Stomach (tissue), 8 donors: ENCODE measurements at regions not wholly inside any gene's neighbourhood (a gene's known extent, or its start where the extent isn't known, plus 50 kb on each side); places are given as distances from the start of the nearest gene placed in this dataset.

ENCODE experiments used
- DNase-seq, 2 donors: peaks; one replicate each; pipeline versions ENCODE4 v3.0.0 to v3.0.0-alpha.2; 2013 to 2019
- H3K27ac ChIP-seq, 5 donors: fragments of 200-600 bp in 4 of 5; sonication (generic) in 4 of 5; one replicate each; pipeline ENCODE4 v1.5.1; 2013 to 2019; ENCODE audit warnings: mild to moderate bottlenecking in 1 of 5, moderate library complexity in 1 of 5
- H3K27me3 ChIP-seq, 3 donors: fragments of 200-600 bp; sonication (generic); one replicate each; pipeline ENCODE4 v1.5.1; 2017 to 2019; ENCODE audit warnings: mixed run types in 1 of 3
- H3K36me3 ChIP-seq, 4 donors: fragments of 200-600 bp; sonication (generic); 1 replicate in 3 of 4; 2 replicates in 1 of 4; pipeline ENCODE4 v1.5.1; 2016 to 2019
- H3K4me1 ChIP-seq, 4 donors: fragments of 200-600 bp; sonication (generic); one replicate each; pipeline ENCODE4 v1.5.1; 2016 to 2019
- H3K4me3 ChIP-seq, 4 donors: fragments of 200-600 bp; sonication (generic) in 3 of 4; one replicate each; pipeline ENCODE4 v1.5.1; 2016 to 2019; ENCODE audit warnings: mild to moderate bottlenecking in 1 of 4
- H3K9me3 ChIP-seq, 4 donors: fragments of 200-600 bp; sonication (generic); one replicate each; pipeline ENCODE4 v1.5.1; 2016 to 2019
- EP300 ChIP-seq: sonication (generic); formaldehyde crosslinking; IDR thresholded peaks from one replicate; pipeline ENCODE4 v1.6.1; 2017; ENCODE audit warnings: antibody characterized with exemption
- POLR2A ChIP-seq, 4 donors: fragments of 450-650 bp; IDR thresholded peaks; one replicate each; pipeline ENCODE4 v1.6.1; 2016; ENCODE audit warnings: antibody characterized with exemption in 4 of 4, control low read depth in 2 of 4, mild to moderate bottlenecking in 1 of 4, moderate library complexity in 1 of 4
- POLR2AphosphoS5 ChIP-seq, 3 donors: sonication (generic); formaldehyde crosslinking; IDR thresholded peaks; one replicate each; pipeline ENCODE4 v1.6.1; 2016; ENCODE audit warnings: antibody characterized with exemption in 3 of 3
- WGBS, 5 donors: extraction: QIAGEN DNeasy Blood & Tissue Kit in 3 of 5; methylation state at CpG; one replicate each; pipeline versions ENCODE4 v1.1.5 to v1.1.7; 2013 to 2018; 5-methylcytosine and 5-hydroxymethylcytosine counted together
- intact Hi-C: fragments of 100-400 bp; cut with DNase I; formaldehyde crosslinking; loops from one replicate; pipeline ENCODE4 v1.15.1; 2023; ENCODE audit warnings: low total_unique reads
- TF ChIP-seq, protein P1 (sequence below), 7 experiments: fragments of 450-650 bp in 4 of 7; fragments of 200-600 bp in 3 of 7; sonication (generic) in 3 of 7; IDR thresholded peaks; one replicate each; pipeline ENCODE4 v1.5.1; 2016 to 2019; ENCODE audit warnings: antibody characterized with exemption in 7 of 7, control low read depth in 2 of 7, mild to moderate bottlenecking in 1 of 7
- donor health status: healthy with polysubstance abuse.
- donor health status: Bipolar disorder and iron deficiency.
- donor health status: healthy.

DNA sequence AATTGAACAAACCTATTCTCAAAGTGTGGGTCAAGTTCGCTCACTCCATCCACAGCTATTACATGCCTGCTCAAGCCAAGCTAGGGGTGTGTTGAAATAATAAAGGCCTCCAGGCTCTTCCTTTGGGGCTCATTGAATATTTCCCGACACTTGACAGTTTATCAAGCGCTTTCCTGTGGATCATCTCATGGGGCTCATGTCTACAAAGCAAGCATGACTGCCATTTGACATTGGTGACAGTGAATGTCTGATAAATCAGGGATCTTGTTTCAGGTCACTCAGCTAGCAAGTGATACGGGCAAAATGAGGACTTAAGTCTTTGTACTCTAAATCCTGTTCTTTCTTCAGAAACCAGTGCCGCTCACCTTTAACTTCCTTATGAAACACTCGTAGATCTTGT, 542.6 kb downstream of the TOX3 start:
- DNase-seq = no peak
- Histone ChIP-seq H3K36me3 (no peaks in the 10 kb centered on the region), H3K27ac (no peak overlapping the region), H3K4me1 (no peaks in the 10 kb centered on the region), H3K27me3 (no peaks in the 10 kb centered on the region), H3K9me3 (no peaks in the 10 kb centered on the region), H3K4me3 (no peak overlapping the region)
- intact Hi-C loops = no loop called here
- no peak for TF ChIP-seq POLR2AphosphoS5 (IDR thresholded peaks at IDR 0.05)
- TF ChIP-seq, protein P1, sequence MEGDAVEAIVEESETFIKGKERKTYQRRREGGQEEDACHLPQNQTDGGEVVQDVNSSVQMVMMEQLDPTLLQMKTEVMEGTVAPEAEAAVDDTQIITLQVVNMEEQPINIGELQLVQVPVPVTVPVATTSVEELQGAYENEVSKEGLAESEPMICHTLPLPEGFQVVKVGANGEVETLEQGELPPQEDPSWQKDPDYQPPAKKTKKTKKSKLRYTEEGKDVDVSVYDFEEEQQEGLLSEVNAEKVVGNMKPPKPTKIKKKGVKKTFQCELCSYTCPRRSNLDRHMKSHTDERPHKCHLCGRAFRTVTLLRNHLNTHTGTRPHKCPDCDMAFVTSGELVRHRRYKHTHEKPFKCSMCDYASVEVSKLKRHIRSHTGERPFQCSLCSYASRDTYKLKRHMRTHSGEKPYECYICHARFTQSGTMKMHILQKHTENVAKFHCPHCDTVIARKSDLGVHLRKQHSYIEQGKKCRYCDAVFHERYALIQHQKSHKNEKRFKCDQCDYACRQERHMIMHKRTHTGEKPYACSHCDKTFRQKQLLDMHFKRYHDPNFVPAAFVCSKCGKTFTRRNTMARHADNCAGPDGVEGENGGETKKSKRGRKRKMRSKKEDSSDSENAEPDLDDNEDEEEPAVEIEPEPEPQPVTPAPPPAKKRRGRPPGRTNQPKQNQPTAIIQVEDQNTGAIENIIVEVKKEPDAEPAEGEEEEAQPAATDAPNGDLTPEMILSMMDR (IDR thresholded peaks at IDR 0.05) = no peak
- no peak for TF ChIP-seq EP300
- WGBS, 5 donors = 91 to 95% (median 93%) methylated on average over 6 of the region's 6 CpGs

DNA sequence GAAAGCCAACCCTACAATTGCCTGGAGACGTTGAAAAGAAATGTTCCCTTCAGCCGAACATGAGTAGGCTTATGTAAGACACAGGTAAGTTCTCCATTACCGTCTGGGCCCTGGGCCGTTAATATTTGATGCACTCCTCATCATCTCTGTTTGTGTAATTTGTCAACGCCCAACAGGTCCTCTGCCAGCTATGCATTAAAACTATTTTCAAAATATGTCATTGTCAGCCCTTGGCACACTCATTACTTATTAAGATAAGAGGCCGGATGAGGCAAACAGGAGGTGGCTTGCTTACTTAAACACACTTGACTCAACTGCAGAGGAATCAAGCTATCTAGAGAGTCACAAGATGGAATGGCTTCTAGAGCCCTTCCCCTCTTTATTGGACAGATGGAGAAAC, 544.9 kb downstream of the TOX3 start:
- Histone ChIP-seq H3K27me3 (no peaks in the 10 kb centered on the region), H3K9me3 (no peaks in the 10 kb centered on the region), H3K27ac (no peak overlapping the region), H3K4me1 (no peaks in the 10 kb centered on the region), H3K36me3 (no peaks in the 10 kb centered on the region), H3K4me3 (no peak overlapping the region)
- no peak for DNase-seq
- intact Hi-C loops = no loop called here
- TF ChIP-seq, protein P1 (IDR thresholded peaks at IDR 0.05) = no peak
- TF ChIP-seq POLR2A (IDR thresholded peaks at IDR 0.05) = no peak
- TF ChIP-seq POLR2AphosphoS5 (IDR thresholded peaks at IDR 0.05) = no peak
- no peak for TF ChIP-seq EP300
- WGBS, 5 donors = 60 to 68% (median 61%) methylated on average over 6 of the region's 6 CpGs

DNA sequence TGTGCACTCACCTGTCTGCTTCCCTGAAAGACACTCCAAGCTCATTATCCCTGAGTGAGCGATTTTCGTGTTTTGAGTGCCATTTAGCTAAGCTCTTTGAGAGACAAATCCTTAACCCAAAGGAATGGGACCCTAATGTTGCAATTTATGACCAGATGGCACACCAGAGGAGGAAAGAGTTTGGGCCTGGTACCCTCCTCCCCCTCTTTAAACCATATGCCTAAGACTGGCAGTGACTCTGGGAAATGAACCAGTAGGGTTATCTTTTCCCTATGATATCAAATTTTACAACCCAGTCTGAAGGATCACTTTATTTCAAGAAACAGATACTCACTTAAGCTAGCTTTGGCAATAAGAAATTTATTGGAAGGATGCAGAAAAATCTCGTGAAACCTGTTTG, 550.4 kb downstream of the TOX3 start:
- intact Hi-C loops = no loop called here
- Histone ChIP-seq H3K27ac (no peak overlapping the region), H3K36me3 (no peaks in the 10 kb centered on the region), H3K4me3 (no peak overlapping the region), H3K27me3 (no peaks in the 10 kb centered on the region), H3K9me3 (no peaks in the 10 kb centered on the region), H3K4me1 (peaks cover 0 to 10% (median 3%) of the 10 kb centered on the region in 4 donors)
- 70 to 80% (median 76%) methylated on average over 3 of the region's 3 CpGs for WGBS, 5 donors
- no peak for DNase-seq
- TF ChIP-seq POLR2AphosphoS5 (IDR thresholded peaks at IDR 0.05) = no peak
- no peak for TF ChIP-seq POLR2A (IDR thresholded peaks at IDR 0.05)
- TF ChIP-seq, protein P1 (IDR thresholded peaks at IDR 0.05) = no peak
- no peak for TF ChIP-seq EP300

DNA sequence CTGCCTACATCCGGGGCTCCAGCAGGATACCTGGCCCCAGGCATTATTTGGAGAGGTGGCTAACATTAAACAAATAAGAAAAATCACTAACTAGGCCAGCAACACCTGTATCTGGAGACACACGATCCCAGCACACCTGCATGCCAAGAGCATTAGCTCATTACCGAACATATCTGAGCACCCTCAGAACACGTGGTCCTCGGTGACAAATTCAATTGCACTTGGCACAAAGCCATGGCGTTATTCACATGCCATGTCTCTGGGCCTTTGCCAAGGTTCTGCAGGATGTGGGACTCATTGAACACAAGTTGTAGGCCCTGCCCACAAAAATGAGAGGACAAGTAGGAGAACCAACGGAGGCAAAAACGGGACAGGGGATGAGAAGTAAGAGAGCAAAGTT, 552.3 kb downstream of the TOX3 start:
- peak in 2 of 3 donors; percentile 31 to 84 for TF ChIP-seq POLR2AphosphoS5 (IDR thresholded peaks at IDR 0.05)
- TF ChIP-seq EP300 = no peak
- H3K9me3 ChIP-seq = no peaks in the 10 kb centered on the region
- H3K27me3 ChIP-seq = no peaks in the 10 kb centered on the region
- H3K36me3 ChIP-seq = no peaks in the 10 kb centered on the region
- H3K4me3 ChIP-seq = no peak overlapping the region
- peaks cover 0 to 10% (median 3%) of the 10 kb centered on the region in 4 donors for H3K4me1 ChIP-seq
- peak overlapping the region in 3 of 5 donors; percentile 53 to 63 (median 56) for H3K27ac ChIP-seq
- DNase-seq = peak; percentile 92 to 96
- intact Hi-C loops = no loop called here
- 22 to 56% (median 31%) methylated on average over 8 of the region's 8 CpGs for WGBS, 5 donors

DNA sequence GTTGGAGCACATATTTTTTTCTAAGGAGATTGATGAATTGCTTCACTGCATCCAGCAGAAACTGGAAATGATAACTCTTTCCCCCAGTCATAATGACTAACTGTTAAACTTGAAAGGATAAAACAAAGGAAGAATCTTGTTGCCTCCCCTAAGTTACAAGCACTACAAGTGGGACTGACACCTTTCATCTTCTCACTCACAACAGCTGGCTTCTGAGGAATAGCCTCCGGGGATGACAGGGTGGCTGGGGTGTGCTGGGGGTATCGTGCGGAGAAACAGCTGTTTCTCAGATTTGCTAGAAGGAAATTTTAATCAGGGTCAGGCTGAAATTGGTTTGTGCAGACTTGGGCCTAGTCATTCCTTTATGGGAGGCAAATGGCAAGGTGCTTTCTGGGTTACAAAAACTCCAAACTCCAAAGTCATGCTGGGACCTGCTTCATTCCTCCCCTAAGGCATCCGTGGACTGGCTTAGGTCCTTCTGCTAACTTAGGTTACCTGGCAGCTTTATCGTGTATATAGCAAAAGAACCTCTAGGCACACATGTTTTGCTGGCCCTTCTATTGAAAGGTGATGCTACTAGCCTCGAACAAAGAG, 557.2 kb downstream of the TOX3 start:
- H3K36me3 ChIP-seq = no peaks in the 10 kb centered on the region
- no peaks in the 10 kb centered on the region for H3K9me3 ChIP-seq
- TF ChIP-seq EP300 = no peak
- no peak for TF ChIP-seq POLR2AphosphoS5 (IDR thresholded peaks at IDR 0.05)
- no peak for TF ChIP-seq POLR2A (IDR thresholded peaks at IDR 0.05)
- TF ChIP-seq, protein P1 (IDR thresholded peaks at IDR 0.05) = no peak
- no peak overlapping the region for H3K27ac ChIP-seq
- 69 to 86% (median 77%) methylated on average over 5 to 6 of the region's 6 CpGs for WGBS, 5 donors
- intact Hi-C loops = no loop called here
- peaks cover 0 to 7% (median 3%) of the 10 kb centered on the region in 4 donors for H3K4me1 ChIP-seq
- H3K27me3 ChIP-seq = no peaks in the 10 kb centered on the region
- H3K4me3 ChIP-seq = no peak overlapping the region
- no peak for DNase-seq
